ENCODE measurements at regions not wholly inside any gene's neighbourhood (a gene's known extent, or its start where the extent isn't known, plus 50 kb on each side); places are given as distances from the start of the nearest gene placed in this dataset.

DNA sequence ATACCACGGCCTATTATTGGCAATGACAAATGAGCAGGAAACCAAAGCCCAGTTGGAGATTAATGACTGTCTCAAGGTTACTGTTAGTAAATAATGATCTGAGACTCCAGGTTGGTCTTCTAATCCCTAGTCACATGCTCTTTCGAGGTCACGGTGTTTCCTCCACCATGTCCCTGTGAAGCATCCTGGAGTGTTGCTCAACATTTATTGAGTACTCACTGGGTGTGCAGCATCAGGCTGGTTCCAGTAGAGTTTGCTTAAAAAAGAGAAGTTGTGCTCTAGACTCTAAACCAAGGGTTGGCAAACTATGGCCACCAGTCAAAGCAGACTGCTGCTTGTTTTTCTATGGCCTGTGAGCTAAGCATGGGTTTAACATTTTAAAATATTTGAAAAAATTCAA lies 263.8 kb upstream of the ATP5MC3 start:
- no peak overlapping the region for H3K27ac Mint-ChIP-seq (ENCODE audit: unreplicated experiment)

DNA sequence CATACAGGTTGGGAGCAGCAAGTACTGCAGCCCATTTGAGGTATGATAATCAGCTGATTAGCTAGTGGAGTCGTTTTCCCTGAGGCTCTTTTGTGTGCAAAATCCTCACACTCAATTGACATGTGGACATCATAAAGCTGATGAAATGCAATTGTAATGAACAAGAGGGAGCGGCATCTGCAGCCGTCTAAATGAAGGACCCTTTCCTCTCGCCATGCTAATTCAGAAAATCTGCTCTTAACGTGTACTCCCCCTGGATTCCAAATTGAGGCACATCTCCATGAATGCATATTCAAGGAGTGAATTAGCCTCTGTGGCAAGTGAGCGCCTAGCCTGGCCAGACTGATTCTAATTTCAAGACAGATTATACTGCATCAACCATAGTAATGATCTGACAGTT lies 260.9 kb upstream of the ATP5MC3 start:
- Mint-ChIP-seq H3K36me3 (ENCODE audit: insufficient read depth, unreplicated experiment) (no peaks in the 10 kb centered on the region), H3K27me3 (ENCODE audit: unreplicated experiment) (no peaks in the 10 kb centered on the region), H3K4me1 (ENCODE audit: low read depth, unreplicated experiment) (no peaks in the 10 kb centered on the region), H3K9me3 (ENCODE audit: low read depth, unreplicated experiment) (no peaks in the 10 kb centered on the region), H3K27ac (ENCODE audit: unreplicated experiment) (no peak overlapping the region), H3K4me3 (ENCODE audit: low read depth, unreplicated experiment) (no peak overlapping the region)
- CTCF ChIA-PET = no interaction called here
- intact Hi-C loops (cut with micrococcal nuclease; ENCODE audit: unreplicated experiment) = no loop called here
- BruUV-seq (replicated peaks) = no TSS peak
- no peak for DNase-seq
- TF ChIP-seq, protein P1, sequence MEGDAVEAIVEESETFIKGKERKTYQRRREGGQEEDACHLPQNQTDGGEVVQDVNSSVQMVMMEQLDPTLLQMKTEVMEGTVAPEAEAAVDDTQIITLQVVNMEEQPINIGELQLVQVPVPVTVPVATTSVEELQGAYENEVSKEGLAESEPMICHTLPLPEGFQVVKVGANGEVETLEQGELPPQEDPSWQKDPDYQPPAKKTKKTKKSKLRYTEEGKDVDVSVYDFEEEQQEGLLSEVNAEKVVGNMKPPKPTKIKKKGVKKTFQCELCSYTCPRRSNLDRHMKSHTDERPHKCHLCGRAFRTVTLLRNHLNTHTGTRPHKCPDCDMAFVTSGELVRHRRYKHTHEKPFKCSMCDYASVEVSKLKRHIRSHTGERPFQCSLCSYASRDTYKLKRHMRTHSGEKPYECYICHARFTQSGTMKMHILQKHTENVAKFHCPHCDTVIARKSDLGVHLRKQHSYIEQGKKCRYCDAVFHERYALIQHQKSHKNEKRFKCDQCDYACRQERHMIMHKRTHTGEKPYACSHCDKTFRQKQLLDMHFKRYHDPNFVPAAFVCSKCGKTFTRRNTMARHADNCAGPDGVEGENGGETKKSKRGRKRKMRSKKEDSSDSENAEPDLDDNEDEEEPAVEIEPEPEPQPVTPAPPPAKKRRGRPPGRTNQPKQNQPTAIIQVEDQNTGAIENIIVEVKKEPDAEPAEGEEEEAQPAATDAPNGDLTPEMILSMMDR (IDR thresholded peaks at IDR 0.05; ENCODE audit: unreplicated experiment) = no peak

More for the DNA sequence above, 263.8 kb upstream of the ATP5MC3 start:
- Mint-ChIP-seq H3K4me3 (ENCODE audit: low read depth, unreplicated experiment) (no peak overlapping the region), H3K36me3 (ENCODE audit: insufficient read depth, unreplicated experiment) (no peaks in the 10 kb centered on the region), H3K9me3 (ENCODE audit: low read depth, unreplicated experiment) (no peaks in the 10 kb centered on the region), H3K4me1 (ENCODE audit: low read depth, unreplicated experiment) (peaks cover 14% of the 10 kb centered on the region), H3K27me3 (ENCODE audit: unreplicated experiment) (no peaks in the 10 kb centered on the region)
- CTCF ChIA-PET = no interaction called here
- BruUV-seq (replicated peaks) = no TSS peak
- intact Hi-C loops (cut with micrococcal nuclease; ENCODE audit: unreplicated experiment) = no loop called here
- DNase-seq = no peak
- TF ChIP-seq, protein P1 (IDR thresholded peaks at IDR 0.05; ENCODE audit: unreplicated experiment) = no peak

DNA sequence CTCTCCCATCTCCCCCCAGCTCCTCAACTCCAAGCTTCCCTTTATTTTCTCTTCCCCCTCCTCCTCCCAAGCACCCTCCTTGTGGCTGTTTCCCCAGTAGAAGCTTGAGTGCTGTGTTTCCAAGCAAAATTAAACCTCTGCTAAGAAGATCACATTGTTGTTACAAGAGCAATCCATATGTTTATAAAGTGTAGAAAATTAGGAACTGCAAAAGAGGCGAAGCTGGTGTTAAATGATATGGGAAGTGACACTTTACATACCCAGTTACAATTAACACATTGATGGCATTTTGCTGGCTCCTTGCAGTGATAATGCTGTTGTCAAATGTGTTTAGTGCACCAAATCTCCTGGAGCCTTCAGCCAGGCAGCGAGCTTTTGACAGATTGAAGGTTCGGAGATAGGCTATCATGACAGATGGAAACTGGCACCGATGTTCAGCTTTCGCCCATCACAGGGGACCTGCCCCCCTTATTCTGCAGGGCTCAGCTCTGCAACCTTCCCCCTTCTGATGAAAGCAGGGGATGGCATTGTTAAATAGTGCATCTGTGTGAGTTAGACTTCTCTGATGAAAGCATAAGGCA lies 259.8 kb upstream of the ATP5MC3 start:
- intact Hi-C loops (cut with micrococcal nuclease; ENCODE audit: unreplicated experiment) = no loop called here
- CTCF ChIA-PET = no interaction called here
- no peaks in the 10 kb centered on the region for H3K36me3 Mint-ChIP-seq (ENCODE audit: insufficient read depth, unreplicated experiment)

GRCh38 chr2:175439416-175439815 lies 257.9 kb upstream of the ATP5MC3 start:
- peak; percentile 17 for DNase-seq
- no peaks in the 10 kb centered on the region for H3K9me3 Mint-ChIP-seq (ENCODE audit: low read depth, unreplicated experiment)
- no TSS peak for BruUV-seq (replicated peaks)
- intact Hi-C loops (cut with micrococcal nuclease; ENCODE audit: unreplicated experiment) = no loop called here
- no peaks in the 10 kb centered on the region for H3K4me1 Mint-ChIP-seq (ENCODE audit: low read depth, unreplicated experiment)
- H3K4me3 Mint-ChIP-seq (ENCODE audit: low read depth, unreplicated experiment) = no peak overlapping the region
- H3K36me3 Mint-ChIP-seq (ENCODE audit: insufficient read depth, unreplicated experiment) = no peaks in the 10 kb centered on the region
- H3K27me3 Mint-ChIP-seq (ENCODE audit: unreplicated experiment) = no peaks in the 10 kb centered on the region
- TF ChIP-seq, protein P1 (IDR thresholded peaks at IDR 0.05; ENCODE audit: unreplicated experiment) = no peak
- H3K27ac Mint-ChIP-seq (ENCODE audit: unreplicated experiment) = no peak overlapping the region
- CTCF ChIA-PET = interaction anchor here (1.1 kb wide), 1 partner anchor 66 kb away, joined by 6 read pairs; no protein-coding TSS in a partner anchor

More for the DNA sequence above, 259.8 kb upstream of the ATP5MC3 start:
- no TSS peak for BruUV-seq (replicated peaks)
- Mint-ChIP-seq H3K4me3 (ENCODE audit: low read depth, unreplicated experiment) (no peak overlapping the region), H3K4me1 (ENCODE audit: low read depth, unreplicated experiment) (no peaks in the 10 kb centered on the region), H3K27me3 (ENCODE audit: unreplicated experiment) (no peaks in the 10 kb centered on the region), H3K27ac (ENCODE audit: unreplicated experiment) (no peak overlapping the region), H3K9me3 (ENCODE audit: low read depth, unreplicated experiment) (no peaks in the 10 kb centered on the region)
- TF ChIP-seq, protein P1 (IDR thresholded peaks at IDR 0.05; ENCODE audit: unreplicated experiment) = no peak
- no peak for DNase-seq
